Posterior vena cava (tissue), 2 donors: ENCODE measurements at regions not wholly inside any gene's neighbourhood (a gene's known extent, or its start where the extent isn't known, plus 50 kb on each side); places are given as distances from the start of the nearest gene placed in this dataset.

Experiments used
- DNase-seq: peaks from one replicate; pipeline ENCODE4 v3.0.0-alpha.2; 2020; ENCODE audit warnings: low spot score
- intact Hi-C, 2 donors: fragments of 100-400 bp; cut with DNase I; formaldehyde crosslinking; loops; one replicate each; pipeline versions ENCODE4 v1.14.1 to v1.14.2; 2022 to 2023
- donor health status: DM: yes; HTN: yes; CAD: no.
- donor health status: DM: yes; HTN: yes; CAD: no.

DNA sequence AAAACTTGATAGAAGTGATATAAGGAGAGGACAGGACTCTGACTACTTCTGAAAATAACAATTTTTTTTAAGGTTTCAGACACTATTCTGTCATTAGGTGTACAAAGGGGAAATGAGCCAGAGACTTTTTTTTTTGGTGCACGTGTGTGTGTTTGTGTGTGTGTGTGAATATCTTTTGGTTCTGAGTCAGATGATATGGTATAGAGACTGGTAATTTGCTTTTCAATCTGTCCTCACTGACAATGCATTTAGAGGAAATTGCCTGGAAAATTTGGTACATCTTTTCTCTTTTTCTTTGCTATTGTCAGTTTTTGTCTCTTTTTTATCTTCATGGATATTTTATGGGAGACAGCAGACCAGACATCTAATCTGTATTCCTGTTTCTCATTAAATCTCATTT lies 59.3 kb downstream of the DDIT4L start:
- intact Hi-C loops = no loop called here
- DNase-seq = no peak

GRCh38 chr4:100130491-100130890 lies 59.8 kb downstream of the DDIT4L start:
- intact Hi-C loops = no loop called here
- no peak for DNase-seq

DNA sequence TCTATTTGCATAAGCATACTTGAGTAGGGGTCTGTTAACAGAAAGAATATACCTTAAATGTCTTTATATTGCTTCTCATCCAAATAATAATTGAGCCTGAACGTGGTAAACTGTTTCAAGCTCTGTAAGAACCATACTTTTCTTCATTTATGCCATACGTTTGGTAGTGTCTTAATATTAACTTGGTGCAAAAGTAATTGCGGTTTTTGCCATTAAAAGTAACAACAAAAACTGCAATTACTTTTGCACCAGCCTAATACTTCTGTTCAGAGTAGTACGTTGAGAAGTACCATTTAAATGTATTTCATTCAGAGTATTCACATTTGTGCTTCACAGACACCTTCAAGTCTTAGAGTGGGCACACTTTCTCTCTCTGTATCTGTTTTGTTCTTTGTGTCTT lies 60.5 kb downstream of the DDIT4L start:
- DNase-seq = no peak

DNA sequence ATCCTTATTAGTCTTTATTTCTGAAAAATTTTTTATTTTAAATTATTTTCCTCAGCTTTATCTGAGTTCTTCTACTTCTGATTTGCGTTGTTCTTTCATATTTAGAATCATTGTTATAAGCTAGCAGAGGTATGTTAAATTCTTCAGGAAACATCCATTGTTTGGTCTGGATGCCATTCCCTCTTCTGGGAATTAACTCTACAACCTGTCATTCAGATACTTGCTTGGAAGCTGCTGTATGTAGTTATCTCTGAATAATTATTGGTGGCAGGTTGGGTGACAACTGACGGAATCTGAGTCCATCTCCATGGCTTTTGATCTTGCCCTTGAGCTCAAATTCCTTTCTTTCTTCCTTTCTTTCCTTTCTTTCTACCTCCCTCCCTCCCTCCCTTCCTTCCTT lies 61.9 kb downstream of the DDIT4L start:
- DNase-seq = no peak
- intact Hi-C loops = no loop called here

More for the DNA sequence above, 60.5 kb downstream of the DDIT4L start:
- intact Hi-C loops = no loop called here

DNA sequence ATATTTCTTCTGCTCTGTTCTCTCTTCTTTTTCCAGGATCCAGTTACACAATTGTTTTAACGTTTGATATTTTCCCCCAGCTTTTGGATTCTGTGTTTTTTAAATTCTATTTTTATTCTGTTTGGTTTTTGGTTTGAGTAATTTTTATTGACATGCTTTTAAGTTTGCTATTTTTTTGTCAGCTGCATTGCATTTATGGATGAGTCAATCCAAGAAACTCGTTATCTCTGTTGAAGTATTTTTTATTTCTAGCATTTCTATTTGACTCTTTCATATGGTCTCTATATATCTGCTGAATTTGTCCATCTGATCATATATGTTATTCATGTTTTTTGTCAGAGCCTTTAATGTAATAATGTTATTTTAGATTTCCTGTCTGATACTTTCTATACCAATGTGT lies 65.6 kb downstream of the DDIT4L start:
- intact Hi-C loops = no loop called here
- DNase-seq = no peak

- intact Hi-C loops = no loop called here
- DNase-seq = no peak
Measured at GRCh38 chr4:100118181-100118580, 72.1 kb downstream of the DDIT4L start.

GRCh38 chr4:100117750-100118149 lies 72.5 kb downstream of the DDIT4L start:
- no peak for DNase-seq
- intact Hi-C loops = no loop called here

- intact Hi-C loops = no loop called here
- DNase-seq = no peak
Measured at GRCh38 chr4:100114909-100115308, 75.4 kb downstream of the DDIT4L start.

DNA sequence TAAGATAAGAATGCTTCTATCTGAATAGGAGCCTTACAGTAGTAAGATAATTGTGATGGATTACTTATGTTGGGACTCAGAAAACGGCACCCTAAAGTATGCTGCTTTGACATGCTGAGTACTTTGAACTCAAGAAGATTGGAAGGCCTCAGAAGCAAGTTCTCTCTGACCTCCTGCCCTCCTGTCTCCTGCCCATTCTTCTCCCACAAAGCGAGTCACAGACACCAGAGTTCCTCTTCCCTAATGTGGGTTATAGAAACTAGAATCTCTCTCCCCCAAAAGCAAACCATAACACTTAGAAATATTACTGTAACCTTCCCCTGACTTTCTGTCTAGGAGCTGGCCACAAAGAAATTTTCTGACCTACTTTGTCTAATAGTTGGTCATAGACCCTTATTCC lies 76.5 kb downstream of the DDIT4L start:
- no peak for DNase-seq
- intact Hi-C loops = no loop called here

- no peak for DNase-seq
- intact Hi-C loops = no loop called here
Measured at GRCh38 chr4:100113096-100113495, 77.2 kb downstream of the DDIT4L start.

DNA sequence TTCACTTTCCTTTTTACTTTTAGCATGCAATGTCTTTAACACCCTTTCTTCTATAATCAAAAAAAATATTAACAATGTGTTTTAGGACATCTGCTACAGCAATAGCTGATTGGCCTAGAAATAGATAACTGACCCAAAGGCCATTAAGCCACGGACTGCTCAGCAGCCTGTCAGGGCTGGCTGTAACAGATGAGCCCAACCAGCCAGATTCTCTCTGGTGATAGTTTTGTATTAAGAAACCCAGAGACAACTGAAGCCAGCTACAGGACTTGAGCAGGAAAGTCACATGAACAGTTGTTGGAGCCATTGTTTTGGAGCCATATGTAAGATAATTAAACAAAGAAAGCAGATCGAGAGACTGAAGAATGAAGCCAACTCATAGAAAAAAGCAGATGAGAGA lies 80.3 kb downstream of the DDIT4L start:
- no peak for DNase-seq
- intact Hi-C loops = no loop called here

GRCh38 chr4:100108869-100109268 lies 81.4 kb downstream of the DDIT4L start:
- DNase-seq = no peak
- intact Hi-C loops = no loop called here

- intact Hi-C loops = no loop called here
- no peak for DNase-seq
Measured at GRCh38 chr4:100106982-100107381, 83.3 kb downstream of the DDIT4L start.

DNA sequence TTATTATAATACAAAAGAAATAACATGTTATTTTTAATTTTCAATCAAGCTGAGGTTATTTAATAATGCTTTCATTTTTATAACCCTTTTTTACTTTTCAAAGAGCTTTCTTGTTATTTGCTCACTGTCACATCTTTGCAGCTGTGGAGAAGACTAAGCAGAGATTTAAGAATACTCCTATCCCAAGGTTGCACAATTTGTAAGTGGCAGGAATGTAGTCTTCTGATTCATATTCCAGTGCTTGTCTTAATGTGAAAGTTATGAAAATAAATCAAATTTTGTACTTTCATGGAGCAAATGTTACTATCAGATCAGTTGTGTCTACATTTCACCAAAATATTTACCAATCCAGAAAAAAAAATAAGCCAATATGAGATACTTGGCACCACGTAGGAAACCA lies 86.6 kb downstream of the DDIT4L start:
- DNase-seq = no peak
- intact Hi-C loops = no loop called here

DNA sequence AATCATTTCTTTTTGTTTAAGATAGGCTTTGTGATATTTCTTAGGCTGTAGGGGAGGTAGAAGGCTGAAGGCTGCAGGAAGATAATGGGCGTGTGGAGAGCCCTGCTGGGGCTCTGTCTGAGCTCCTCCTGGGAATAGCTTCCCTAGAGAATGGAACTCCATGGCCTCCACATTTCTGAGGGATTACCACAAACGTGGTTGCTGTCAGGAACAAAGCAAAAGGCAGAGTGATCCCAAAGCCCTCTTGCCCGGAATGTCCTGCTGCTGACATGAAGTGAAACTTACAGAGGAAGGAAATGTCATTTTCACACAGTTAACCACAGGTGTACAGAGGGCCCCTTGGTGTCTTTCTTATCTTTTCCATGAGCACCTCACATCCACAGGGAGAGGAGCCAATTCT lies 89.3 kb downstream of the DDIT4L start:
- intact Hi-C loops = no loop called here
- no peak for DNase-seq

- DNase-seq = no peak
- intact Hi-C loops = loop anchor here in 1 of 2 donors (10.0 kb wide), 1 partner anchor 195 kb away; no protein-coding TSS in a partner anchor
Measured at GRCh38 chr4:100099746-100100145, 90.5 kb downstream of the DDIT4L start.

GRCh38 chr4:100098681-100099080 lies 91.6 kb downstream of the DDIT4L start:
- DNase-seq = no peak
- intact Hi-C loops = loop anchor here in 1 of 2 donors (10.0 kb wide), 1 partner anchor 196 kb away; no protein-coding TSS in a partner anchor

DNA sequence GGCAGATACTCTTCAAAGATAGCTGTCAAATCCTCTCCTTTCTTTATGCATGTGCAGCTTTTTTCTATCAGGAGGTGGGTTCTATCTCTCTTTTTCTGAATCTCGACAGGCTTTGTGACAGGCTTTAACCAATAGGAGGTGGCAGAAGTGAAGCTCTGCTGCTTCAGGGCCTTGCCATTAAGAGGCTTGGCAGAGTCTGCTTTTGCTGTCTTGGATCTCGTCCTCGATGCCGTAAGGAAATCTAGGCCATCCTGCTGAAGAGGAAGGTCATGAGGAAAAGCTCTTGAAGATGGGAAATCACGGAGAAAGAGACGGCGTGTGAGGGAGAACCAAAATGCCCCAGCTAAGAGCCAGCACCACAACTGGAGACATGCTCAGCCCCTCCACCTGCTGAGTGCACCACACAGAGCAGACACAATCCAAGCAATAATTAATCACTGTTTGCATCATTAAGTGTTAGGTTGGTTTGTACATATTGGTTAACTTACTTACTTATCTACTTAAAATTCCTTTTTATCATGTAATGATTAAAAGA lies 92.2 kb downstream of the DDIT4L start:
- intact Hi-C loops = loop anchor here in 1 of 2 donors (10.0 kb wide), 1 partner anchor 197 kb away; no protein-coding TSS in a partner anchor
- DNase-seq = no peak

GRCh38 chr4:100095729-100096595 lies 94.3 kb downstream of the DDIT4L start:
- intact Hi-C loops = loop anchor here in 1 of 2 donors (10.0 kb wide), 1 partner anchor 199 kb away; no protein-coding TSS in a partner anchor
- peak; percentile 92 for DNase-seq

GRCh38 chr4:100093091-100093866 lies 97.0 kb downstream of the DDIT4L start:
- intact Hi-C loops = loop anchor here in 1 of 2 donors (10.0 kb wide), 1 partner anchor 202 kb away; no protein-coding TSS in a partner anchor

More at GRCh38 chr4:100093091-100093866, 97.0 kb downstream of the DDIT4L start:
- peak; percentile 90 for DNase-seq
